ENCODE measurements at regions not wholly inside any gene's neighbourhood (a gene's known extent, or its start where the extent isn't known, plus 50 kb on each side); places are given as distances from the start of the nearest gene placed in this dataset.
"Not testable (repeated sequence)": the region's sequence is repeated elsewhere in the genome, so short reads cannot be mapped to it uniquely, and the experiment has no call there.

DNA sequence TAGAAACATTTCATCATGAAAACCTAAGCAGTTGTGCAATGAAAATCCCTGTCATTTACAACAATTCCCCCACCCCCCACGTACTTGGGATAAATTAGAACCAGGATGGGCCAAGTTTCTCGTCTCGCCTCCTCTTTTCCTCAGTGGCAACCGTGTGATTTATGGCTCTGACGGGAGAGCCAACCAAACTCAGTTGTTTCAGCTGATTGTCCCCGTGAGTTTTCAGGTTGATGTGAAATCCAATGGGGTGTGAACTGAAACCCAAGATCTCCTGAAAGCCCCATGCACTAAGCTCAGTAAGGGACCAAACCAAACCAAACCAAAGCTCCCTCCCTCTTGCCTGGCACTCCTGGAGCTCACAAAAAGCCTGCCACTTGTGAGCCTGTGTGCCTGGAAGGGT, 138.7 kb upstream of the SLC24A2 start:
- DNase-seq = no peak

DNA sequence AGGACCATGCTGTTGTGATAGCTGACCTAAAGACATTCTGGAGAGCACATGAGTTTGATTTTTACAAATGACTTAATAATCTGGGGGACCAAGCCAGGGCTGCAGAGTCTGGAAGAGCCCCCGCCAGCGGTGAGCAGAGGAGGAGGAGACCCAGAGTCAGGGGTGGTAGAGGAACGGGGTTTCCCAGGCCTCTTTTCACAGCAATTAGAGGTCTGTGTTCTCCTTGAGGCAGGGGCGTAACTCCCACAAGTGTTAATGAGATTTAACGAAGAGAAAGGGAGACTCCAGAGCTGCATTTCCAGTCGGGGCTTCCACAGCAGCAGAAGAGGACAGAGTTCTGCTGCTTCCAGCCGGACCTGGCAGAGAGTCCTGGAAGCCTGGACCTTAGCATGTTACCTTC, 137.9 kb upstream of the SLC24A2 start:
- no peak for DNase-seq

DNA sequence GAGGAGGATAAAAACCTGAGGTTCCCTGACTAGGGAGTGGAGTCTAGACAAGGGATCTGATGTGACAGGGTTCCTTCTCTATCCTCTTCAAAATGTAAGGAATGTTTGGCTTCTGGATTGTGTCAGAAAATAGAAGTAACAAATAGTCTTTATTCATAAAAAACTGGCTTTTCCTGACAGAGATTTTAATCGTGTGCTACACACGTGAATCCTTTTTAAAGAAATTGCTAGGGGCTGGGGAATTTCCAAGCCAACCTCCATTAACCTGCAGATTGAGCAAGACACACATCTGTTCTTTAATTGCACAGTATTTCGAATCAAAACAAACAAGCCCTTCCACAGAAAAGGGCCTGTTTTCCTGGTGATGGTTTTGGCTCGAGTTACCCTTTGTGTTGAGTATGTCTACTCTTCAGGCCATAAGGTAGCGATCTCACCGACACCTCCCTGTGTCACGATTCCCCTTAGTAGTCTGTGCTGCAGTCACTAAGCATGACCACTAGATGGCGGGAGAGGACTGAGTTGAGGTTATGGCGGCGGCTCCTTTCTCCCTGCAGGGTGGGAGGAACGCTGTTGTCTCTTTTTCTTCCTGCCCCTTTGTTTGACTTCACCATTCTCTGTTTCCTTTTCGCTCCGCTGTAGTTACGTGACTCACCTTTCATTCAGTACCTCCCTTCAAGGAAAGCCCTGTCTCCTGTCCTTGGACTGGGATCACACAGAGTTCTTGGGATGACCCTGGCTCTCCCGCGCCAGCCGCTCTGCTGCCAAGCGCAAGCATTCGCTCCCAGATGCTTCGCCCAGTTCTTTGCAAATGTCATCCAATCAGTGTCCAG, 137.1 kb upstream of the SLC24A2 start:
- DNase-seq = peak; percentile 72 to 85

DNA sequence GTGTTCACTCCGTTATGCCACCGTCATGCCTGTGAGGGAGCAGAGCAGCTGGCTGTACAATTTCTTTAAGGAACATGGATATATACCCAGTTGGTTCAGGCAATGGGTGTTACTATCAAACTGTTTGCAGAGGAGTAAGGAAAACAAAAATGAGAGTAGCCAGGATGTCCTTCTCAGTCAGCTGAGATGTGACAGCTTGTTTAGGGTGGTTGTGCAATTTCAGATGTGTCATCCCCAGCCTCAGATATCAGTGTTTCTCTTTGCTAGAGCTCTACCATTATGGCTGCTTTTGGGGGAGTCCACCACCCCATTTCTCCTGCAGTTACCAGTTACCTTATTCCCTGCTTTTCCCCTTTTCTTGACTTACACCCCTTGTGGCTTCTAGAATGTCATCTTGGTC, 135.2 kb upstream of the SLC24A2 start:
- DNase-seq = no peak

DNA sequence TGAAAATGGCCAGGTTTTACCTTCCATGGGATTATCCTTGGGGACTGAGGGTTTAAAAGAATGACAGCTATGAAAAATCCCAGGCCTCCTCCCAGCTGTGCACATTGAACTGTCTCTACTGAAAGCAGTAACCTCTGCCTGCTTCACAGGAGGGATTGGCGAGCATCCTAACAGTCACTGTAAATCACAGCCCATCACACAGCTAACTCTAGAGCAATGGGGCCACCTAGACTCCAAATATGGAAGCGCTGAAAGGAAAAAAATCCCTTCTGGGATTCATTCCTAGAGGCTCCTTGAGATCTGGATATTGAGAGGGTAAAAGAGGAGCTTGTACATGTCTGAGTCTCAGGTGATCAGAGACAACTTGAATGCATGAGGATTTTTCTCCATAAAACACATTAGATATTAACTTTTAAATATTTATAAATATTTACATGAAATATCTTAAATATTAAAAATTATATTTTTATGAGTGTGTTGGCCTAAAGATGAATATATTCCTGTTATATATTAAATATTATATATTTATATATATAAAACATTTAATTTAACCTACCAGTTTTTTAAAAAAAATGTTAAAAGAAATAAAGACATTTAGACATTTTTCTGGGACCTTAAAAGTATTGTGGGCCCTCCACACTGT, 133.8 kb upstream of the SLC24A2 start:
- DNase-seq = no peak

DNA sequence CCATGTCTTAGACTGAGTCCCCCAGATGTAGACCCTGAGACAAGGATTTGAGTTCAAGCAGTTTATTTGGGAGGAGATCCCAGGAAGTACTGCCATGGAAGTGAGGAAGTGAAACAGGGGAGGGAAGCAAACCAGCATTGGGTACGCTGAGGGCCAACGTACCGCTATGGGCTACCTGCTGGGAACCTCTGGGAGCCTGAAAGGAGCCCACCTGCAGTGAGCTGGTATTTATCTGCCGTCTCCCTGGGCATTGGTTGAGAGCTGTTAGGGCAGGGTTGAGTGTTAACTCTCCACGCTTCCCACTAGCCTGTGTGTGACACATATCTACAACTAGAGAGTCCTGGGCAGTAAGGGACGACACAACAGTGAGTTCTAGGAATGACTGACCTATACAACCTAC, 131.6 kb upstream of the SLC24A2 start:
- DNase-seq = no peak

DNA sequence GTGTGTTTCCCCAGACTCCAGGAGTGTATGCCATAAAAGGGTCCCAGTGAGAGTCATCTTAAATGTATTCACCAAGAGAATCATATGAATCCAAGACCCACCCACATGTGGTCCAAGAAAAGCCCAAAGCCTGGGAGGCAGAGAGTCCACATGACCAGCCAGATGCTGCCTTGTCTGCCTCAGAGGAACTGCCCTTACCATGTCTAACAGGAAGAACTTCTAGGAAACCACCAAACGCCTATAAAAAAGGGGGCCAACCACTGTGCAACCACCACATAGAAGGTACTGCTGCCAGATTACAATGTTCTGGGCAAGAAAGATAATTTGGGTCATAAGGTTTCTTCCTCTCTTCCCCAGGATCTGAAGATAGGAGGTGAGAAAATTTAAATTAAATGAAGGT, 129.8 kb upstream of the SLC24A2 start:
- DNase-seq = no peak

DNA sequence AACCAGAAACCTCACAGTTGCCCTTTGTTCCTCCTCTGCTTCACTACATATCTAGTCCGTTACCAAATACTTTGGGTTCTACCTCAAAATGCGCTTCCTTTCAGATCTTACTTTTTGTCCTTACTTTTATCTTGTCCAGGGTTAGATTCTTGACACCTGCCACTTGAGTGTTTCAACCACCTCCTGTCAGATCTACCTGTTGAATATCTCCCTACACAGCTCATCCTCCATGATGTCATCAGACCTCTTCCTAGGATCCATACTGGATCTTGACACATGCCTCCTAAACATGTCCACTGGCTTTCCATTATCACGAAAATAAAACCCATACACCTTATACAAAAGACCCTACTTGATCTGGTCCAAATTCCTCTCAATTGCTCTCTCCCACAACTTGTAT, 125.2 kb upstream of the SLC24A2 start:
- no peak for DNase-seq

DNA sequence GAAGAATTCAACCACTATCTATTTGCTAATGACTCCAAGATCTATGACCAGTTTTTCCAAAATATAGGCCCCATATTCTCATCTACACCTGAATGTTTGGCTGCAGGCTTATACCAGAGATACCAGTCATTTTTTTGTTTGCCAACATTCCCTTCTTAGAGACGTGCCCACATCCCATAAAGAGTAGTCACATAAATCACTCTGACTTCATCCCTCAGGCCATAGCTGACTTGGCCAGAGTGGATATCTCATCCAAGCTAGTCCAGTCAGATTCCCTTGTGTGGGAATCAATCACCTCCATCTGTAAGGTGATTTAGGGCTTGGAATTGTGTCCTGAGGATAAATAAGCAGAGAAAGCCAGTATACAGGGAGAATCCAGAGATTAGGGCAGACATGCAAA, 124.3 kb upstream of the SLC24A2 start:
- no peak for DNase-seq

DNA sequence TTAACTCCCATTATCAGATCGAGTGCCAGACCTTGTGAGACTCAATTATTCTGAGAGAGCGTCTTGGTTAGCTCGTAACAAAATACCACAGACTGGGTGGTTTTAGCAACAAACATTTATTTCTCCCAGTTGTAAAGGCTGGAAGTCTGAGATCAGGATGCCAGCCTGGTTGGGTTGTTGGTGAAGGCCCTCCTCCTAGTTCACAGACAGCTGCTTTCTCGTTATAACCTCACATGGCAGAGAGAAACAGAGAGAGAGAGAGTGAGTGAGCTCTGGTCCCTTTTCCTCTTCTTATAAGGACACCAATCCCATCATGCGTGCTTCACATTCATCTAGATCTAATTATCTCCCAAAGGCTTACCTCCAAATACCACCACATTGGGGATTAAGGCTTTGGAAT, 114.2 kb upstream of the SLC24A2 start:
- no peak for DNase-seq

DNA sequence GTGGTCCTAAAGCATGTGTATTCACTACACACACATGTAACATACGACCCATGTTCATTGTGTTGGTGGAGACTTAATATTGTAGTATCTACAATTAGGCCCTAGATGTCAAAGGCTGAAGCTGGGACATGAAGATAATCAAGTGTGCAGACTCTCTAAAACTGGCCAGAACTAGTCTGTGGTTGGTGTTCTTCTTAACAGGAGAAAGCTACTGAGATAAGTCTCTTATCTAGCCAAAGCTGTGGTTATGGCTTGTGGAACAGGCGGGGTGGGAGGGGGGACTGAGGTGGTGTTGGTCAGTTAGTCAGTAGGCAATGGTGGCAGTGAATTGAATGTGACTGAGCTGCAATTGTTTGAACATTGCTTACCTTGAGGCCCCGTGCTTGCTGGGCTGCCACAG, 112.7 kb upstream of the SLC24A2 start:
- DNase-seq = no peak

DNA sequence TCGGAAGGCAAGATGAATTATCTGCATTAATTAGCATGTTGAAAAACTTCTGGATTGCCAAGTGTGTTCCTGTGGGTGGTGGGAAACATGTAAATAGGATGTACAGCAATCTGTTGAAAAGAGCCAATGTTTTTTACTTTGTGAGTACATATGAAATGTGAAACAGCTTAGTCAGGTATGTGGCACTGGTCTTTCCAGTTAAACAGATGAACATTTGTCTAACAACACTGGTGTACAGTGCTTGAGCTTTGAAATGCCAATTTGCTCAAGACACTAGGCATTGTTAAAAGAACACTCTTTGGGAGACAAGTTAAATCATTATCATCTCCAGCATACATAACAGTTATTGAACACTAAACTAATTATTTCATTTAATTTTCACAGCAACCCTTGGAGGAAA, 107.3 kb upstream of the SLC24A2 start:
- DNase-seq = no peak

DNA sequence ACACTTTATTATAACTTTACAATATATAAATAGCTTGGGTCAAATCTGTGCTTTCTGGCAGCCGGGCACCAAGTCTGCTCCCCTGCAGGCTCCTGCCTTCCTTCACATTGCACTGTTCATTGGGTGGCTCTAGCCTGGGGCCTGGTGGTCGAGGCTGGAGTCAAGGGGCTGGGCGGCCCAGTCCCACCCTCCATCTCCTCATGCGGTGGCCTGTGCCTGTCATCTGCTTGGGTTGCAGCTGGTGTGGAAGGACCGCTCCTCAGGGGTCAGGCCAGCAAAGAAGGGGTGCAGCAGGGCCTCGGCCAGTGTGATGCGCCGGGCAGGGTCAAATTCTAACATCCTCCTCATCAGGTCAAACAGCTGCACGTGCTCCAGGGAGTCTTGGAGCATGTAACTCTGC, 106.7 kb upstream of the SLC24A2 start:
- DNase-seq = not testable (repeated sequence)

DNA sequence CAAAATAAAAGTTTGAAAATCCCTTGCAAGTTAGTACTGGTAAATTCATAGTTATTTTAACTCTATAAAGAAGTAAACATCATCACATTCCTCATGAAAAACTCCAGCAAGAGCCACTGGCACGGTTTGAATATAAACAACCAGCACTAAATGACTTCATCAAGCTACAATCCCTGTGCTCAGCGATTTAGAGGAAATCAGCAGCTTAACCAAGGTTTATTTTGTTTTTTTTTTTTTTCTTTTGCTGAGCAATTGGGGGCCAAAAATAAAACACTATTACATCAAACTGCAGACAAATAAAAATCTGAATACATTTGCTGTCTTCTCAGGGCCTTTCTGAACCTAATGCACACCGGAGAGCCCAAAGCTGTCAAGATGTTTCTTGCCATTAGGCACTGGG, 106.2 kb upstream of the SLC24A2 start:
- DNase-seq = no peak

DNA sequence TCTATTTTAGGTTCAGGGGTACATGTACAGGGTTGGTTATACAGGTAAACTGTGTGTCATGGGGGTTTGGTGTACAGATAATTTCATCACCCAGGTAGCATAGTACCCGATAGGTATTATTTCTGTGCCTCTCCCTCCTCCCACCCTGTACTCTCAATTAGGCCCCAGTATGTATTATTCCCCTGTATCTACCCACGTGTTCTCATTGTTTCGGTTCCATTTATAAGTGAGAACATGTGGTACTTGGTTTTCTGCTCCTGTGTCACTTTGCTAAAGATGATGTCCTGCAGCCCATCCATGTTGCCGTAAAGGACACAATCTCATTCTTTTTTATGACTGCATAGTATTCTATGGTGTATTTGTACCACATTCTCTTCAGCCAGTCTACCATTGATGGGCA, 96.8 kb upstream of the SLC24A2 start:
- no peak for DNase-seq

DNA sequence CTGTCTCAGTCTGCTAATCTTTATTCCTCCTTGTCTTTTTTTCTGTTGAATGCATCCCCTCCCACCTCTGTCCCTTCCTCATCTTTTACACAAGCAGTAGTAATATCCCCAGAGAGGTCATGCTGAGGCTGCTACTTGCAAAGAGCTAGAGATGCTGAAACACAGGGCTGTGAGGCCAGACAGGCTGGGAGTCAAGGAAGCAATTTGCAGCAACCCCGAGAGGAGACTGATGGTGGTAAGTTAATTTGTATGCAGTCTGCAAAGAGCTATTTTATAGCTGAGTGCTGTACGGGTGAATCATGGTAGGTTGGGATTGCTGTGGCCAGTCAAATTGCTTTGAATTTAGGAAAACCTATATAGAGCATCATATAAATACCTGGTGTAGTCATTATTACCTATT, 90.2 kb upstream of the SLC24A2 start:
- DNase-seq = no peak

DNA sequence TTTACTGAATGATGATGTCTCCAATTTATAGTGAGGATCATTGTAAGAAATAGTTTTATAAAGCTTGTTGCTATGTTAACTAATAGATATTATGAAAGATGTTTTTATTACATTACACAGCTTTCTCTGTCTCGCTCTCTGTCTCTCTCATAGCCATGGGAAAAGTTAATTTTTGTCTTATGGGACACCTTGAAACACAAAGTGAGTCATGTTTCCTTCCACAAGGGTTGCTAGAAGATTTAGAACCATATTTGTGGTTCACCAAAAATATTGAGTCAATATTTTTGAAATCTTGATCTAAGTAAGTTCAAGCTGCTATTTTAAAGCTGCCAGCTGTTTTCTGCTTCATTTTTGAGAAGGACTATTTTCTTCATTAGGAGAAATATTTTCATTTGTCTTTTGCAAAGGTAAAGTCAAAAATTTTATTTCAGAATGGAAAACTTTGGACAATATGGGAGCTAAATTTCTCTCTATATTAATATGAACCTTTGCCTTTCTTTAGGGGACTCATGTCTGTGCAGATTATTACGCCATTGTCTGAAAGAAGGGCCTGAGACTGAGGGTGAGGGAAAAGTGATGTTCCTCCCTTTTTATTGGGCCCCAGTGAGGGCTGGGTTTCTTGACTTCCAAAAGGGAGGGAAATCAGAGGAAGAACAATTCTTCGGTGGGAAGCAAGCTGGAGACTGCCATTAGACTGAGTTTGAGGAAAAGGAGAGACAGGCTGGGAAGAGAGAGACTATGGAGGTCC, 87.9 kb upstream of the SLC24A2 start:
- DNase-seq = no peak

DNA sequence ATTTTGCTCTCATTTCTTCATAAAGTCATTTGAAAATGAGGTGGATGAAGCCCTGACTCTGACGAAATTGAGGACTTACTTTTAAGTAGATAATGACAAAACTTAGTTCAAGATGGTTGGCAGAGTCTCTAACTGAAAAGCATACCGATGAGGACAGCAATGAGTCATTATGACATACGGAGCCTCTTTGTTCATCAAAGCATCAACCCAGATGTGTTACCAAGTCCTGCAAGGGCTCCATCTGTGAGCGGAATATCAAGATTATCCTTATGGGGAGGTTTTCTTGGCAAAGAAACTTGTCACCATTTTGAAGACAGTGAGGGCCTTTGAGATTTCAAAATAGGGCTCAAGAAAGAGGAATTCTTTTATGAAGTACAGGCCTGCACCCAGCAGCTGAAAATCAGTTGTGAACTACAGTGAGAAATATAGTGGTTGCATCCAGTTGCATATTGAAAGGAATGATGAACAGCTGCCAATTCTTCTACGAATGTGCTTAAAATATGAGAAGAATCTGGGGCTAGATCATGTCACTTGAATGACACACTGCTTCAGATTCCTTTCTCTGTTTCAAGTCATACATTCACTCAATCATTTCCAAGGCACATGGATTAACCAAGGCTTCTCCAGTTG, 86.6 kb upstream of the SLC24A2 start:
- no peak for DNase-seq

DNA sequence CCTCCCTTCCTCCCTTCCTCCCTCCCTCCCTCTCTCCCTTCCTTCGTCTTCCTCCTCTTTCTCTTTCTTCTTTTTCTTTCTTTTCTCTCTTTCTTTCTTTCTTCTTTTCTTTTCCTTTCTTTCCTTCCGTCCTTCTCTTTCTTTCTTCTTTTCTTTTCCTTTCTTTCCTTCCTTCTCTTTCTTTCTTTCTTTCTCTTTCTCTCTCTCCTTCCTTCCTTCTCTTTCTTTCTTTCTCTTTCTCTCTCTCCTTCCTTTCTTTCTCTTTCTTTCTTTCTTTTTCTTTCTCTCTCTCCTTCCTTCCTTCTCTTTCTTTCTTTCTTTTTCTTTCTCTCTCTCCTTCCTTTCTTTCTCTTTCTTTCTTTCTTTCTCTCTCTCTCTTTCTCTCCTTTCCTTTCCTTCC, 84.4 kb upstream of the SLC24A2 start:
- DNase-seq = not testable (repeated sequence)

DNA sequence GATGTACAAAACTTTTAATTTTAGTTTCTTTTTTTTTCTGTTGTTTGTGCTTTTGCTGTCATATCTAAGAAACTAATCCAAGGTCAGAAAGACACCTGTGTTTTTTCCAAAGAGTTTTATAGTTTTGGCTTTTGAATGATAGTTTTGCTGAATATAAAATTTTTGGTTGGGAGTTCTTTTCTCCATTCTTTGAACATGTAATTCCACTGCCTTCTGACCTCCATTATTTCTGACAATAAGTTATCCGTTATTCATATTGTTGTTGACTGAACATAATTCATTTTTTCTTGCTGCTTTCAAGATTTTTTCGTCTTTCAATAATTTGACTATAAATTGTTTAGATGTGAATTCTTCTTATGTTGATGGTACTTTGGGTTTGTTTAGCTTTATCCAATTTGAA, 82.2 kb upstream of the SLC24A2 start:
- DNase-seq = no peak

DNA sequence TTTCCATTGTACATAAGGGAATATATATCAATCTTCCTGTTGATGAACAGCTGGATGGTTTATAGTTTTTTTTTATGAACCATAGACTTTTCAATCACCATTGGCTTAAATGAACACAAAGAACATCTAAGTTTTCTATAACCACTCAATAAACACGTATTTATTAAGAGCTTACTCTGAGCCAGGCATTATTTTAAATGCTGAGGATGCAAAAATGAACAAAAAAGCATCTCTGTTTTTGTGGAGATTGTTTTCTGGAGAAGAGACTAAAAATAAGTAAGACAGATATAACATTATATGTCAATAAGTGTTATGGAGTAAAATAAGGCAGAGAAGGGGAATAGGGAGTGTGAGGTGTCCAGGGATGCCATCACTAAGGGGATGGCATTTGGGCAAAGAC, 52.1 kb upstream of the SLC24A2 start:
- no peak for DNase-seq

Data from CD4-positive, alpha-beta T cell treated with Interferon alpha-2 for 1 hour (primary cell).